ENCODE measurements at regions not wholly inside any gene's neighbourhood (a gene's known extent, or its start where the extent isn't known, plus 50 kb on each side); places are given as distances from the start of the nearest gene placed in this dataset.

DNA sequence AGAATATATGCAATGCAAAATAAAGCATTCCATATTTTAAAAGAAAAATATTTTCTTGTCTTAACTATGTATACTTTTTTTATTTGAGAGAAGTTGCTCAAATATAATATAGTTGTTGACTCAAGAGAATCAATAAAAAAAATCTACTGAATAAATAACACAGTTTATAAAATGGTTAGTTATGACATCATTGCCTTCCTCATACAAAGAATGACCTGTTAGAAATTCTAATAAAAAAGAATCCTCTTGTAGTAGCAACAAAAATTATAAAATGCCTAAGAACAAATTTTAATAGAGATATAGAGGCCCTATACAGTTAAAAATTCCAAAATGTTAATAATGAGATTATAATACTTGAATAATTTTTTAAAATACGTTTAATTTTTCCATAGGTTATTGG lies 96.5 kb upstream of the AHI1 start:
- TF ChIP-seq, protein P1, sequence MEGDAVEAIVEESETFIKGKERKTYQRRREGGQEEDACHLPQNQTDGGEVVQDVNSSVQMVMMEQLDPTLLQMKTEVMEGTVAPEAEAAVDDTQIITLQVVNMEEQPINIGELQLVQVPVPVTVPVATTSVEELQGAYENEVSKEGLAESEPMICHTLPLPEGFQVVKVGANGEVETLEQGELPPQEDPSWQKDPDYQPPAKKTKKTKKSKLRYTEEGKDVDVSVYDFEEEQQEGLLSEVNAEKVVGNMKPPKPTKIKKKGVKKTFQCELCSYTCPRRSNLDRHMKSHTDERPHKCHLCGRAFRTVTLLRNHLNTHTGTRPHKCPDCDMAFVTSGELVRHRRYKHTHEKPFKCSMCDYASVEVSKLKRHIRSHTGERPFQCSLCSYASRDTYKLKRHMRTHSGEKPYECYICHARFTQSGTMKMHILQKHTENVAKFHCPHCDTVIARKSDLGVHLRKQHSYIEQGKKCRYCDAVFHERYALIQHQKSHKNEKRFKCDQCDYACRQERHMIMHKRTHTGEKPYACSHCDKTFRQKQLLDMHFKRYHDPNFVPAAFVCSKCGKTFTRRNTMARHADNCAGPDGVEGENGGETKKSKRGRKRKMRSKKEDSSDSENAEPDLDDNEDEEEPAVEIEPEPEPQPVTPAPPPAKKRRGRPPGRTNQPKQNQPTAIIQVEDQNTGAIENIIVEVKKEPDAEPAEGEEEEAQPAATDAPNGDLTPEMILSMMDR (IDR thresholded peaks at IDR 0.05) = no peak
- TF ChIP-seq POLR2A (IDR thresholded peaks at IDR 0.05) = no peak

Data from thyroid gland (tissue), 4 donors.